Smooth muscle cell of the brain vasculature (primary cell): ENCODE measurements at regions not wholly inside any gene's neighbourhood (a gene's known extent, or its start where the extent isn't known, plus 50 kb on each side); places are given as distances from the start of the nearest gene placed in this dataset.
A peak's percentile ranks its signal among the peaks of the same experiment; 100 is the strongest.

Experiments
- DNase-seq: peaks from one replicate; pipeline ENCODE4 v3.0.0-alpha.2; 2012; ENCODE audit warnings: low read depth, low spot score

DNA sequence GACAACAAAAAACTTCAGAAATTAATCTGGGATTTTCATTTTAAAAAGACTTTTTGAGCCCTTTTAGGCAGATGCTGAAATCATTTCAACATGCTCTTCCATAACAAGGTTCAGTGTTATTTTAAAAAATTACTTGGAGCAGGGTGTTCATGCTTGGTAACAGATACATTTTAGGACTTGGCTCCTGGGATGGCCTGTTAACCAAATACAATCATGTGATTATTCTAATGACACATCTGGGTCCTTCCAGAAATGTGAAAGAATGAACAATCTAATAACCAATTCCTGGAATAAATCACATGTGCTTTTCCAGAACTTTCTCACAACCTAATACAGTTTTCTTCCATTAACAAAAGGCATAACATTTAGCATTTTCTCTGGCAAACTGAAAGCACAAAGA is 379.8 kb upstream of the RUNX1 start:
- no peak for DNase-seq

DNA sequence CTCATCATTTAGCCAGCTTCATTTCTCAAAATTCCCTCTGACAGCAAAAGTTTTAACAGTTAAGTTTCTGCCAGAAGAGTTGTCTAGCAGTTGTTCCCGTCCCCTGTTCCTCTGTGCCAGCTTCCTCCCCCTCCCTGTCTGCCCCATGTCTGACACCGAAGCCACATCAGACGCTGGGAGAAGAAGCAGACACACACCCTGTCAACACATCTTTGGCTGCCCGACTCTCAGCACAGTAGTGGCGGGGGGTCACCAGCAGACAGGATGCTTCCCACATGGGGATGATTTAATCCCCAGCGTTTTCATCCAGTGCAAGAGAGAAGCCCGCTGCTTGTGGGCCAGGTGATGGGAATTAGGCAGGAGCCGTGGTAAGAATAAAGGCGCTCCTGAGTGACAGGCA is 379.4 kb upstream of the RUNX1 start:
- peak; percentile 7 for DNase-seq

GRCh38 chr21:35428001-35428320 is 378.9 kb upstream of the RUNX1 start:
- no peak for DNase-seq

DNA sequence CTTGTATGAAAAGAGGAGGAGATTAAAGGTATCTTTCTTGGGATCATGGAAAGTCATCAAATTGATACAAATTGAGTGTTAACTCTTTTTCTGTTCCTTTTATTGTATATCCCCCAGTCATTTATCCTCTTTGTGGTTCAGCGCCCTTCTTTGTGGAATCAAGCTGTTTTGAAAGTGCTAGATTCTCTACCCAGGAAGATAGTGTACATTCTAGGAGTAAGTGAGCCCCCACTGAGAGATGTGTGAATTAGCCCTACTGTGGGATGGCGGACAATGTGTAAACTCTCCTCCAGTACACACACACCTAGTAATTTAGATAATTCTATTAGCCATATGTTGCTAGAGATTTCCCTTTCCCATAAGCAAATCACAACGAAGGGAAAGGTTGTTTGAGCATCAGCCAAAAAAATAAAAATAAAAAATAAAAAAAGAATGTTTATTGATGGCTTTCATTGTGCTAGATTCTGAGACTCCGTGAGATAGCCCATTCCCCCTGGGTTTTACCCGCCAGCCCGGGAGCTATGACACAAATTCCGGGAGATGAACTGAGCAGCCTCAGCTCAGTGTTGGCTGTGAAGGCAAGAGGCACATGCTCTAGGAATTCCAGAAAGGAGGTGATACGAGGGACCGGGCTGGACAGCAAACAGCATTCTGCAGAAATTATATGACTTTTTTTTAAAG is 378.4 kb upstream of the RUNX1 start:
- DNase-seq: no peak

DNA sequence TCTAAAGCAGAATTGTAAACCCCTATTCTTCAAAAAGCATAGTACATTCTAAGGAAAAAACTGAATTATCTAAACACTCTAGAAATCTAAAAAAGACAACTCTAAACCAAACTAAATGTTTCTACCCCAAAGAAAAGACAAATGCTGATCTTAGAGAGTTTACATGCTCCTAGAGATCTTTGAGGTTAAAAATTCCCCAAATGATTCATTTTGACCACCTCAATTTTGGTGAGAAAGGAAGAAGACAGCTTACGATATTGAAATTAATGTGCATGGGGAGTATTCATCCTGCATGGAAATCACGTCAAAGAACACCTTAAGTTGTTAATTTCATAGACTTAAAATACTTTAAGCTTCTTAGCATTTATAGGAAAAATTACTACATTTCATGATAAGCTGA is 377.8 kb upstream of the RUNX1 start:
- no peak for DNase-seq

DNA sequence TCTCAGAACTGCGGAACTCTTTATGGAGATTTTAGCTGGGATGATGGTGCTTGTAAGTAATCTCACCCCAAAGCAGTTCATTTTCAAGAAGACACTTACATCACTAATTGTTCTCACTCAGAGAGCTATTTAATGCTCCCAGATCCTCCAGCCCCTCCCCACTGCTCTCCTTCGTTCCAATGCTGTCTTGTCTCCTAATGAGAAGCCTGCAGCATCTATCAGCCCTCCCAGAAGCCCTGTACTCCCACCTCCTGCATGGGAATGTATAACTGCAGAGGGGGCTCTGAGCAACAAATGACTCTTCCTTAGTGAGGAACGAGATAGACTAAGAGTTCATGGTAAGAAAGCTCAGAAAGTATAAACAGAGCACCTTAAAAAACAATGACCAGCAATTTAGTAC is 377.4 kb upstream of the RUNX1 start:
- DNase-seq: no peak

DNA sequence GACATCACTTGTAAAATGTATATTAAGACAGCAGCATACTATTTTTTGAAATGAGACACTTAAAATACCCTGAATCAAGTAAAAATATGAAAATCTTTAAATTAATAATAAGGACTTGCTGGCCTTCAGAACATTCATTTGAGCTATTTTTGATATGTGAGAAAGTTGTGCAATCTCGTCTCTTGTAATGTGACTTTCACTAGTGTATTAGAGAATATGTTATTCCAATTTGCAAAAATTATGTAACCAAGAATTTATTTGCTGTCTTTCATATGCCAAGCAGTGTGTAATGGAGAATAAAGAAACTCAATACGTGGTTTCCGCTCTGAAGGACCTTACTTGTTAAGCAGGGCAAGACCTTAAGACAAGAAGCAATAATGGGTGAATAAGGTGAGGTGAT is 375.0 kb upstream of the RUNX1 start:
- no peak for DNase-seq

- no peak for DNase-seq
Measured at GRCh38 chr21:35423709-35424108, 374.6 kb upstream of the RUNX1 start.

DNA sequence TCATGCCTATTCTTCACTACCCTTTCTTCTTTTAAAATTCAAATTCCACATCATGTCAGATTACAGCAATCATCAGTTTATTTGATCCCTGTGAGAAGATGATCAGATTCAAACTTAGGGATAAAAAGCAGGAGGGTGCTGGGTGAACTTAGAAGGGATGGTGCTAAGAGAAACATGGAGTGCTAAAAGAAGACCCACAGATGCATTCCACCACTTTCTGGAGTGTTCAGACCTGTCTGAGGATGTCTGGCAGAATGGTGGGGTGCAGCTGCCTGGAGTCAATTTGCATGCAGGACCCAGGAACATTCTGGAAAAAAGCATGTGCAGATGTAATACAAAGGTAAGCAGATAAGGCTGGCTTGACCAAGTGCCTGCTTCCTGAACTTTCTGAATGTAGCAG is 372.9 kb upstream of the RUNX1 start:
- DNase-seq: no peak

- DNase-seq: no peak
Measured at GRCh38 chr21:35421221-35421620, 372.1 kb upstream of the RUNX1 start.

GRCh38 chr21:35420656-35421055 is 371.6 kb upstream of the RUNX1 start:
- no peak for DNase-seq

DNA sequence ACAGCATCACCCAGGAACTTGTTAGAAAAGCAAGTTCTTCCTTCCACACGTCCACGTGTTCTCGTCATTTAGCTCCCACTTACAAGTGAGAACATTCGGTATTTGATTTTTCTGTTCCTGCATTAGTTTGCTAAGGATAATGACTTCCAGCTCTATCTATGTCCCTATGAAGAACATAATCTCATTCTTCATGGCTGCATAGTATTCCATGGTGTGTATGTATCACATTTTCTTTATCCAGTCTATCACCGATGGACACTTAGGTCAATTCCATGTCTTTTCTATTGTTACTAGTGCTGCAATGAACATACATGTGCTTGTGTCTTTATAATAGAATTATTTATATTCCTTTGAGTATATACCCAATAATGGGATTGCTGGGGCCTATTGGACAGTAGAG is 368.7 kb upstream of the RUNX1 start:
- no peak for DNase-seq

GRCh38 chr21:35416866-35417489 is 367.9 kb upstream of the RUNX1 start:
- no peak for DNase-seq

GRCh38 chr21:35414507-35415139 is 365.5 kb upstream of the RUNX1 start:
- DNase-seq: peak; percentile 73

- DNase-seq: no peak
Measured at GRCh38 chr21:35414056-35414455, 365.0 kb upstream of the RUNX1 start.

DNA sequence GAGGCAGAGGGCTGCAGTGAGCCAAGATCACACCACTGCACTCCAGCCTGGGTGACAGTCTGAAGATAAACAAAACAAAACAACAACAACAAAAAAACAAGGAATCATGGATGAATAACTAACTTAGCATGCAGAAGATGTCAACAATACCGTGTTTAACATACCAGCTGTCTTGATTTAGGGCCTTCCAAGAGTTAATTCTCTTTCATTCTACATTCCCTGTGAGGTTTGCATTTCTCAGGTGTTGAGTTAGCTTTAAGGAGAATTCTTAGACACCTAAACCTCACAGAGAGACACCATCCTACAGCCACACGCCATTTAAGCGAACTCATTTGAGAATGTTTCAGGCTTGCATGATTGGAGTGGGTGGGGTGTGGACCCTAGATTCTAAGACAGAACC is 363.1 kb upstream of the RUNX1 start:
- DNase-seq: no peak

DNA sequence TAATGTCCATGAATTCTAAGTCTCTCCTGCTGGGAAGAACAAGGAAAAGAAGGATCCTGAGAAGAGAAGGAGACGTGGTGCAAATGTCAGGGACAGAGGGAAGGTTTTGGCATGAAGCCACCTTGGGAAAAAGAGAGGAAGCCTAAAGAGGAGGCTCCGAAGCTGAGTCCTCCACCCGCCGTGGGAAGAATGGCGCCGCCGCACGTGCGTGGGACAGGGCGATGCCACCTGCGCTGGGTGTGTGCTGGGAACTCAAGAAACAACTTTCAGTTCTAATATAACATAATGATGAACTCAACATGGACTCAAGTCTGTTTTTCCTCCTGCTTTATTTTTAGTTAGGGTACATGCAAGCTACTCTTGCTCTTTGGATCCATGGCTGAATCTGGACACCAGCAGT is 362.3 kb upstream of the RUNX1 start:
- no peak for DNase-seq

DNA sequence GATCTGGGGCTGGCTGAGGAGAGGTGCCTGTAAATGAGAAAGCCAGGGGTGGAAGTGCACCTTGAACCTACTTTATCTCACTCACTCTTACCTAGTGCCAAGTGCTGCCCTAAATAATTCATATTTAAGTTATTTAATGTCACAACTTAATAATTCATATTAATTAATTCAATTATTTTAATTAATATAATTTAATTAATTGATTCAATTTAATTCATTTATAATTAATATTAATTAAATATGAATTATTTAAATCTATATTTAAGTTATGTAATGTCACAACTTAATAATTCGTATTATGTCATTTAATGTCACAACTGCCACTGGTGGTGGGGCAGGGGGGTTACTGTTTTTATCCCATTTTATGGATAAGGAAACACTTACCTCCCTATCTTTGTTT is 361.6 kb upstream of the RUNX1 start:
- DNase-seq: no peak

GRCh38 chr21:35410123-35410522 is 361.0 kb upstream of the RUNX1 start:
- DNase-seq: no peak

- DNase-seq: no peak
Measured at GRCh38 chr21:35408401-35408800, 359.3 kb upstream of the RUNX1 start.

GRCh38 chr21:35406635-35407034 is 357.5 kb upstream of the RUNX1 start:
- no peak for DNase-seq

- DNase-seq: no peak
Measured at GRCh38 chr21:35405981-35406380, 356.9 kb upstream of the RUNX1 start.

DNA sequence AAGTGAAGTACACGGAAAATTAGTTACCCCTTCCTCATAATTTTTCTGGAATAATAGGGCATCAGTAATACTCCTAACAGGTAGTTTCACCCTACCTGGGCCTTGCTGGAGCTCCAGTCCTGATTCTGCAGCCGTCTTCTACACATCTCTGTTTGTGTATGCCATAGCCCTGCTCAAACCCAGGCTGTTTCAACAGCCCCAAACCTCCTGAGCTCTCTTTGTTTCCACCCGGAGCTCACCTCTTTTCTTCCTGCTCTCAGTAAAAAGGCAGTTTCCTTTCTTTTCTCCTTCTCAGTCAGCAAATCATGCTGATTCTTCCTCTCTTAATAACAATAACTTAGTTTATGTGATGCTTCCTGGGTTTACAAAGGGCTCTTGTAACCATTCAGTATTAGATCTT is 355.1 kb upstream of the RUNX1 start:
- DNase-seq: no peak

- DNase-seq: no peak
Measured at GRCh38 chr21:35402061-35402460, 353.0 kb upstream of the RUNX1 start.
